ENCODE measurements at regions not wholly inside any gene's neighbourhood (a gene's known extent, or its start where the extent isn't known, plus 50 kb on each side); places are given as distances from the start of the nearest gene placed in this dataset.
"Not testable (repeated sequence)": the region's sequence is repeated elsewhere in the genome, so short reads cannot be mapped to it uniquely, and the experiment has no call there.

DNA sequence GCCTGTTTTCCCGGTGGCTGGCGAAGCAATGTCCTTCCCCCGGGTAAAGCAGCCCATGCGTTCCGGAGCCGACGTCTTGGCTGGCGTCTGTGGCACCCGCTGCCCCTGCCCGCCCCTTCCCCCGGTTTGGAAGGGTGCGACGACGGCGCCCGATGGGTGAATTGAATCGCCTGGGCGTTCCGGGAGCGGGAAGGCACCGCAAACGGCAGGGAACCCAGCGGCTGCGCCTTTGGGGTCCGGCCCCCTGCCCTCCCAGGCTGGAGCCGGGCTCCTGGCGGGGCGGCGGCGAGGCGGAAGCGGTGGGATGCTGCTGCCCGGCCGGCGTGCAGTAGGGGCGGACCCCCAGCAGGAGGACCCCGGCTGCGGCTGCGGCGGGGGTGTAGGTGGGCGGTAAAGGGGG is 123.6 kb upstream of the RHOU start:
- not testable (repeated sequence) for DNase-seq

DNA sequence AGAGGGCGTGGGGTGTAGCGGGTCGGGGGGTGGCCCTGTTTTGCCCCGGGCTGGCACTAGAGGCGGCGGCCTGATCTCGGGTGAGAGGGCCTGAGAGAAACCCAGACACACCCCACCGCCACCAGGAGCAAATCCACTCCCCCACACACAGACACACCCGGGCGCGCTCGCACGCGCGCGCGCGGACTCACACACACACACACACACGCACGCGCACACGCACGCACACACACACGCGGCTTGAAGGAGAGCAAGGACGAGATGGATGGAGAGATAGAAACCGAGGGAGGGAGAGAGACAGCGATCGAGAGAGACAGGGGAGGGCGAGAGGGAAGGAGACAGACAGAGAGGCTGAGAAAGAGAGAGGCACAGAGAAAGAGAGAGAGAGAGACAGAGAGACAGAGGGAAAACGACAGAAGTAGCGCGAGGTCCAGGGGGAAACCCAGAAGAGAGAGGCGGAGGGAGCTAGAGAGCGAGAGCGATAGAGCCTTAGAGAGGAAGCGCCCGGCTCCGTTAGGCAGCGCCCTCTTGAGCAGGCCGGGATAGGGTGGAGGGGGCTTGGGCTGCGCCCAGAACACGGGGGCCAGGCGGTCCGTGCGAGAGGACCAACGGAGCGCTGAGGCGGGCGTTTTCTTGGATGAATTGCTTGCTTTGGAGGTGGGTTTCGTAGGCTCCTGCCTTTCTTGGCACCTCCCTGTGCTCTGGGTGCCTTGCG is 113.1 kb upstream of the RHOU start:
- DNase-seq: not testable (repeated sequence)

DNA sequence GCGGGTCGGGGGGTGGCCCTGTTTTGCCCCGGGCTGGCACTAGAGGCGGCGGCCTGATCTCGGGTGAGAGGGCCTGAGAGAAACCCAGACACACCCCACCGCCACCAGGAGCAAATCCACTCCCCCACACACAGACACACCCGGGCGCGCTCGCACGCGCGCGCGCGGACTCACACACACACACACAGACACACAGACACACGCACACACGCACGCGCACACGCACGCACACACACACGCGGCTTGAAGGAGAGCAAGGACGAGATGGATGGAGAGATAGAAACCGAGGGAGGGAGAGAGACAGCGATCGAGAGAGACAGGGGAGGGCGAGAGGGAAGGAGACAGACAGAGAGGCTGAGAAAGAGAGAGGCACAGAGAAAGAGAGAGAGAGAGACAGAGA is 108.8 kb upstream of the RHOU start:
- DNase-seq: not testable (repeated sequence)

DNA sequence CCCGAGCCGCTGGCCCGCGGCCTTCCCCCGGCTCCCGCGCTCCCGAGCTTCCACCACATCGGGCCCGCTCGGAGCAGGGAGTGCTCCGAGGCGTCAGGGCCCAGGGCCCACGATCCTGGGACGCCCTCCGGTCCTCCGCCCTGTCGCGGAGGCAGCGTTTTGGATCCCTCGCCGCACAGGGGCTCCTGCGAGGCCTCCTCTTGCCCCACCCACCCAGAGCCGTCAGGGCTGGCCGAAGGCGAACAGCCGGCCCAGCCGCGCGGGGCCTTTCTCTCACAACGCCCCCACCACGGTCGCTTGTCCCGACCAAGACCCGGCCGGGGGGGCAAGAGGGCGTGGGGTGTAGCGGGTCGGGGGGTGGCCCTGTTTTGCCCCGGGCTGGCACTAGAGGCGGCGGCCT is 102.4 kb upstream of the RHOU start:
- DNase-seq: not testable (repeated sequence)

DNA sequence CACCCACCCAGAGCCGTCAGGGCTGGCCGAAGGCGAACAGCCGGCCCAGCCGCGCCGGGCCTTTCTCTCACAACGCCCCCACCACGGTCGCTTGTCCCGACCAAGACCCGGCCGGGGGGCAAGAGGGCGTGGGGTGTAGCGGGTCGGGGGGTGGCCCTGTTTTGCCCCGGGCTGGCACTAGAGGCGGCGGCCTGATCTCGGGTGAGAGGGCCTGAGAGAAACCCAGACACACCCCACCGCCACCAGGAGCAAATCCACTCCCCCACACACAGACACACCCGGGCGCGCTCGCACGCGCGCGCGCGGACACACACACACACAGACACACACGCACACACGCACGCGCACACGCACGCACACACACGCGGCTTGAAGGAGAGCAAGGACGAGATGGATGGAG is 100.0 kb upstream of the RHOU start:
- not testable (repeated sequence) for DNase-seq

DNA sequence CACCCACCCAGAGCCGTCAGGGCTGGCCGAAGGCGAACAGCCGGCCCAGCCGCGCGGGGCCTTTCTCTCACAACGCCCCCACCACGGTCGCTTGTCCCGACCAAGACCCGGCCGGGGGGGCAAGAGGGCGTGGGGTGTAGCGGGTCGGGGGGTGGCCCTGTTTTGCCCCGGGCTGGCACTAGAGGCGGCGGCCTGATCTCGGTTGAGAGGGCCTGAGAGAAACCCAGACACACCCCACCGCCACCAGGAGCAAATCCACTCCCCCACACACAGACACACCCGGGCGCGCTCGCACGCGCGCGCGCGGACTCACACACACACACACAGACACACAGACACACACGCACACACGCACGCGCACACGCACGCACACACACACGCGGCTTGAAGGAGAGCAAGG is 97.8 kb upstream of the RHOU start:
- DNase-seq: not testable (repeated sequence)

DNA sequence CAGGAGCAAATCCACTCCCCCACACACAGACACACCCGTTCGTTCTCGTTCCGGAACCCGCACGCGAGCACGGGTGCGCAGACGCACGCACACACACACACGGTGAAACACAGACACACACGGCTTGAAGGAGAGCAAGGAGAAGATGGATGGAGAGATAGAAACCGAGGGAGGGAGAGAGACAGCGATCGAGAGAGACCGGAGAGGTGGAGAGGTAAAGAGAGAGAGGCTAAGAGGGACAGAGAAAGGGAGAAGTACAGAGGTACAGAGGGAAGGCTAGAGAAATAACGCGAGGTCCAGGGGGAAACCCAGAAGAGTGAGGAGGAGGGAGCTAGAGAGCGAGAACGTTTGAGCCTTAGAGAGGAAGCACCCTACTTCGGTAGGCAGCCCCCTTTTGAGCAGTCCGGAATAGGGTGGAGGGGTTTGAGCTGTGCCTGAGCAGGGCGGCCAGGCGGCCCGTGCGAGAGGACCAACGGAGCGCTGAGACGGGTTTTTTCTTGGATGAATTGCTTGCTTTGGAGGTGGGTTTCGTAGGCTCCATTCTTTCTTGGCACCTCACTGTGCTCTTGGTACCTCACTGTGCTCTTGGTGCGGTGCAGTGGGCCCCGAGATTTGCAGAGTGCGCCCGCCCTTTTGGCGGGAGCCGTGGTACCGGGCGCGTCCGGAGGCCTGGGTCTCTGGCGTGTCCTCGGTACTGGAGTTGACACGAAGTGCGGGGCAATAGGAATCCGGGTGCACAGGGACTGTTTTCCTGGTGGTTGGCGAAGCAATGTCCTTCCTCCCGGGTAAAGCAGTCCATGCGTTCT is 88.4 kb upstream of the RHOU start:
- DNase-seq: no peak

DNA sequence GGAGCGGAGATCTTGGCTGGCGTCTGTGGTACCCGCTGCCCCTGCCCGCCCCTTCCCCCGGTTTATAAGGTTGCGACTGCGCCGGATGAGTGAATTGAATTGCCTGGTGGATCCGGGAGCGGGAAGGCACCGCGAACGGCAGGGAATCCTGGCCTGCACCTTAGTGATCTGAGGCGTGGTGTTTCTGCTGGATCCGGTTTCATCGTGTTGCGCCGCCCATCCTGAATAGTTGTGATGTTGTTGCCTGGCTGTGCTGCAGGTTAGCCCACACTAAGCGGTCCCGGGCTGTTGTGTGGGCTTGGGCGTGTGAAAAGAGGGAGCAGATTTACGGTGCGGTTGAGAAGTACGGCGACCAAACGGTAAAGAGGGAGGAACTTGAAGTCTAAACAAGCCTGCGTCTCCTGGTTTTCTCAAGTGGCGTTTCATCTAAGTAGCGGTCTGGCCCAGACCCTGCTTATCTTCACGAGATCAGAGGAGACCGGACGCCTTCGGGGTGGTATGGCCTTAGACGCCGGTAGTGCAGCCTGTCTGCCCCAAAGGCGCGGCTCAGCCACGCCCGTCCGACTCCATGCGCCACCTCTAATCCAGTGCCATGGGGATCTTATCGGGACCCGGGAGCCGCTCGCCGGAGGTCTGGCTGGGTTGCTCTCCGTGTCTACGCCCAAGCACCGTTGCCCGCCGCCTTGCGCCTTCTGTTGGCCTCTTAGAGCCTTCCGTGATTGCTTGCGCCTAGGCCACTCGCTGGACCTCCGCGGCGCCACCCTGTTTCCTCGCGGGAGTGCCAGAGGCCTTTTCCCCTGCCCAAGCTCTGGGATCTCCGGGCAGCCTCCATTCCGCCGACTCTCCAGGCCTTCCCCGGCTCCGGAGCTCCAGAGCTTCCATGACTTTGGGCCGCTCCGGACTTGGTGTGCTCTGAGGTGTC is 87.5 kb upstream of the RHOU start:
- DNase-seq: no peak

DNA sequence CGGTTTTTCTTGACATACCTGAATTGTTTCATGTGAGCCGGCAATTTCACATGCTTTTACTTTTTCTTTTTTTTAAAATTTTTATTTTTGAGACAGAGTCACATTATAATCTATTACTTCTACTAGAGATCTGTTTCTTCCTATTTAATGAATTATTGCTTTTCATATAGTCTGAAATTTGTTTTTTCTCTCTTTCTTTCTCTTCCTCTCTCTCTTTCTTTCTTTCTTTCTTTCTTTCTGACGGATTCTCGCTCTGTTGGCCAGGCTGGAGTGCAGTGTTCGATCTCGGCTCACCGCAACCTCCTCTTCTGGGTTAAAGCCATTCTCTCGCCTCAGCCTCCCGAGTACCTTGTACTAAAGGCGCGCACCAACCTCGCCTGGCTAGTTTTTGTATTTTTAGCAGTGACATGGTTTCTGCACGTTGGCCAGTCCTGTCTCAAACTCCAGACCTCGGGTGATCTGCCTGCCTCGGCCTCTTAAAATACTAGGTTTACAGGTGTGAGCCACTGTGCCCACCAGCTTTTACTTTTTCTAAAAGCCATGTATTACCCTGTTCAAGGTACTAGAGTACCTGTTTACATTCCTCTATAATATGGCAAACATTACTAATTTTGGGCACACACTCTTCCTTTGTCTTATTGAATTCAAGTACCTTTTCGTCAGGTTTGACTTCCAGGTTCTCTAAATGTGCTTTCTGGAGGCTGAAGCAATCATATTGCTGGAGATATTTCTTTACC is 86.5 kb upstream of the RHOU start:
- DNase-seq: no peak

DNA sequence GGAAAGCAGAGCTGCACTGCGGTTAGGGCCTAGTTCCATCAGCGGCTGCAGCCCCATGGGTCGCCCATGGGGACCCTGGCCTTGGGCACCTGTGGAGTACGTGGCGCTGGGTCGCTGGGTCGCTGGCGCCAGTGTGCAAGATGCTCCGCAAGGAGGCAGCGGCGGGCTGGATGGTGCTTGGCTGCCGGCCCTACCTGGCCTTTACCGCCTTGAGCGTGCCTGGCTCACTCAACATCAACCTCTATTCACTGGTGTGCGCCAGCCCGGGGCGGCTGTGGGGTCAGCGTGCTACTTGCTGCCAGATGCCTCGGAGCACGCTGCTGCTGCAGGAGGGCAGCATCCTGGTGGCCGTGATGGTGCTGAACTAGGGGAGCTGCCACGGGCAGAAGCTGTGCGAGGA is 85.1 kb upstream of the RHOU start:
- no peak for DNase-seq

DNA sequence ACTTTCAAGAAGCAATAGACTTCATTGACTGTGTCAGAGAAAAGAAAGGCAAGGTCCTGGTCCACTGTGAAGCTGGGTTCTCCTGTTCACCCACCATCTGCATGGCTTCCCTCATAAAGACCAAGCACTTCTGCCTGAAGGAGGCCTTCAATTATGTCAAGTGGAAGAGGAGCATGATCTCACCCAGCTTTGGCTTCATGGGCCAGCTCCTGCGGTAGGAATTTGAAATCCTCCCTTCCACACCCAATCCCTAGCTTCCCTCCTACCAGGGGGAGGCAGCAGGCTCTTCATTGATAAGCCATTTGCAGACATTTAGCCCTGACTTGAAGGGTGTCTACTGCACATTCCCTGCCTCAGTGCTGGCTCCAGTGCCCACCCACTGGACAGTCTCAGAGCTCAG is 84.3 kb upstream of the RHOU start:
- DNase-seq: no peak

DNA sequence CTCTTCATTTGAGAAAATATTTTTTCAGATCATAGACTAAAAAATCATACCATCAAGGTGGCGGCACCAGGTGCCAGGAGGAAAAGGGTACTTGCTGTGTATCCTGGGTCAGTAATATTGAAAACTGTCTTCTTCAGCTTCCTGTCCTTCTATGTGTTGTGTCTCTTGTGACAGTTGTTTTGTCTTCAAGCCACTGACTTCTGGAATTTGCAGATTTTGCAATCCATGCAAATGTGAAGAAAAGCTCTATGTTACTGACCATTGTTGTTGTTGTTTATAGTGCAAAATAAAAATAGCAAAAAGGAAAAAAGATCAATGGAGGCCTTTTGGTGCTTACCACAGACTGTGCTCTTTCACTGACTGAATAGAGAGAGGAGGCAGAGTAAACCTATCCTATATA is 83.2 kb upstream of the RHOU start:
- no peak for DNase-seq

DNA sequence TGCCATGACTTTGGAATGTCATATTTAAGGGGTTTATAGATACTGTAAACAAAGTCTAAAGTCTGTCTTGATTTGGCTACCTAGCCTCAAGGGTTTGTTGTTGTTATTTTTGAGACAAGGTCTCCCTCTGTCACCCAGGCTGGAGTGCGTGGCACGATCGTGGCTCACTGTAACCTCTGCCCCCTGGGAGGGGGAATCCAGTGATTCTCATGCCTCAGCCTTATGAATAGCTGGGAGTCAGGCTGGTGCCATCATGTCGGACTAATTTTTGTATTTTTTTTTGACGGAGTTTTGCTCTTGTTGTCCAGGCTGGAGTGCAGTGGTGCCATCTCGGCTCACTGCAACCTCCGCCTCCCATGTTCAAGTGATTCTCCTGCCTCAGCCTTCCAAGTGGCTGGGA is 82.2 kb upstream of the RHOU start:
- DNase-seq: not testable (repeated sequence)

DNA sequence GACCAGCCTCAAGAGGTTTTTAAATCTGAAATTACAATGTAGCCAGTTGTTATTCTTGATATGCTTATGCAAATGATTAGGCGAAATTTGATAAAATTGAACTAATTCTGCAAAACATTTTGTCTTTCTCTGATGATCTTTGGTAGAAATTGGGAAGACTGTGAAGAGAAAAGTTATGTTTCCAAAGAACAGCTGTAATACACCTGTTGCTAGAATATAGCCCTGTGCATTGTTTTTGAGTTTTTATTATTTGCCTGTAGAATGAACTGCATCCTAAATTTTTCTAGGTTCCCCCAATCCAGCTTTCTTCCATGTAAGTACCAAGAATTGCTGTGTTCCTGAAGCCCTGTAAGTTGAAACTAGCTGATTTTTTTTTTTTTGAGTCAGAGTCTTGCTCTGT is 81.5 kb upstream of the RHOU start:
- DNase-seq: no peak

DNA sequence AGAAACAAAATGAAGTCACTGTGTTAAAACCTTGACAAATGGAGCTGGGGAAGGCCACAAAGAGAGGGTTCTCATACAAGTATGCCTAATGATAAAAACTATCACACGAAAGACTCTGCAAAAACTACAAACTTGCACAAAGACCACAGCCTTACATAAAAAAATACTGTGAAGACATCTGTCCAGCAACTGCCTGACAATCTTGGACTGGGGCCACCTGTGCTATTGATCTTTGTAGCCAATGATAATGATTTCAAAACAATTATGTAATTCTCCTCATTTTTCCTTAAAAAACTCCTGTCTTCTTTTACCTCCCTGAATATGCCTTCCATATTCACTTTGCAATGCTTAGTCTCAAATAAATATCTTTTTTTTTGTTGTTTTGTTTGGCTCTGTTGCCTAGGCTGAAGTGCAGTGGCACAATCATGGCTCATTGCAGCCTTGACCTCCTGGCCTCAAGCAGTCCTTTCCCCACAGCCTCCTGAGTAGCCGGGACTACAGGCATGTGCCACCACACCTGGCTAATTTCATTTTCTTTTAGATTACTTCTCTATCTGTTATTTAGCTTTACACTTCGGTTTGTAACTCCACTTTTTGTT is 79.4 kb upstream of the RHOU start:
- no peak for DNase-seq

DNA sequence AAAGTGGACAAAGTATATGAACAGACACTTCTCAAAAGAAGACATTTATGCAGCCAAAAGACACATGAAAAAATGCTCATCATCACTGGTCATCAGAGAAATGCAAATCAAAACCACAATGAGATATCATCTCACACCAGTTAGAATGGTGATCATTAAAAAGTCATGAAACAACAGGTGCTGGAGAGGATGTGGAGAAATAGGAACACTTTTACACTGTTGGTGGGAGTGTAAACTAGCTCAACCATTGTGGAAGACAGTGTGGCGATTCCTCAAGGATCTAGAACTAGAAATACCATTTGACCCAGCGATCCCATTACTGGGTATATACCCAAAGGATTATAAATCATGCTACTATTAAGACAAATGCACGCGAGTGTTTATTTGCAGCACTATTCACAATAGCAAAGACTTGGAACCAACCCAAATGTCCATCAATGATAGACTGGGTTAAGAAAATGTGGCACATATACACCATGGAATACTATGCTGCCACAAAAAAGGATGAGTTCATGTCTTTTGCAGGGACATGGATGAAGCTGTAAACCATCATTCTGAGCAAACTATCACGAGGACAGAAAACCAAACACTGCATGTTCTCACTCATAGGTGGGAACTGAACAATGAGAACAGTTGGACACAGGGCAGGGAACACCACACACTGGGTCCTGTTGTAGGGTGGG is 73.1 kb upstream of the RHOU start:
- not testable (repeated sequence) for DNase-seq

DNA sequence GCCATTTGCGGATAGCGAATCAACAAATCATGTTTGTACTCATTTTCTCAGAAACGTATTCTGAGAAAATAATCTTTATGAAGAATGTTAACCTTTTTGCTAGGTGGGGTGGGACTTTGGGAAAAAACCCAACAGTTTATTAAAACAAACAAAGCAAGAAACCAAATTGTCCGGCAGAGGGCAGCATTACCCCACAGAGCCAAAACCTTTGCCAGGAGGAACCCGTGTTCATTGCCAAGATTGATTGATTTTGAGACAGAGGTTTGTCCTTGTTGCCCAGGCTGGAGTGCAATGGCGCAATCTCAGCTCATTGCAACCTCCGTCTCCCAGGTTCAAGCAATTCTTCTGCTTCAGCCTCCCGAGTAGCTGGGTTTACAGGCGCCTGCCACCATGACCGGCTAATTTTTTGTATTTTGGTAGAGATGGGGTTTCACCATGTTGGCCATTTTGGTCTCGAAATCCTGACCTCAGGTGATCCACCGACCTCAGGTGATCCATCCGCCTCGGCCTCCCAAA is 70.8 kb upstream of the RHOU start:
- peak; percentile 85 for DNase-seq

DNA sequence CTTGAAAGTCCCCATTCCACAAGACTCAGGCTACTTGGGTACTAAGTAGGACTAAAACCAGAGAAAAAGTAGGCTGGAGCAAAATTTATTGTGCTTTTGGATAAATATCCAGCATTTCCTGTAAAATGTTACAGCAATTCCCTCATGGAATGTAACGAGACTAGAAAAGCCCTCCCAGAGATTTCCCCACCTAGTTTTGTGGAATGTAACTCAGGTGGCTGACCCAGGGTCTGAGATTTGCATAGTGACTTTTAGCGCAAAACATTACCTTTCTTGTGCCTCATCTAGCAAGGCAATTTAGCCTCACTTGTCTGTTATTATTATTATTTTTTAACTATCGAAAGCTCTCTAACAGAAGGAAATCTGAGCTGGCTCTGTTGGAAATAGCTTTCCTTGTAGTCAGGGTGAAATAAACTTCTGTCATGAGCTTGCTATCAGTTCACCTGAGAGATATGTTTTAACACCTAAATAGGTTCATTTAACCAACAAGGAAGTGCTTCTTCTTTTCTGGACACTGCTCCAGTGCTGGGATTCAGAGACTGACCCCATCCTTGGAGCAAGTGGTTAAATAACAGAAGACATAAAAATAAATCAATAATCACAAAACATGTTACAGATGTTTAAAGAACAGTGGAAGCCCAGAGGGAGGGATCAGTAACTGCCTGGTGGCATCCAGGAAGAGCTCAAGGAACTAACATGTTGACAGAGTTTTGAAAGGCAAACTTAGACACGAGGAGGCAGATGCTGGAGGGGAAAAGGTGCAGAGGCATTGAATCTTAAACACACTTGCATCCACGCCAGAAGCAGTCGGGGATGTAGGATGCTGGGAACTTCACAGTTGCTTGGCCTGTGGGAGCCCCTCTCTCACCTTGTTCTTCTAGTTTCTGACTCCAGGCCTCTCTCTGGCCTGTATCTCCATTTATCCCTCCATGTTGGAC is 68.3 kb upstream of the RHOU start:
- DNase-seq: no peak

DNA sequence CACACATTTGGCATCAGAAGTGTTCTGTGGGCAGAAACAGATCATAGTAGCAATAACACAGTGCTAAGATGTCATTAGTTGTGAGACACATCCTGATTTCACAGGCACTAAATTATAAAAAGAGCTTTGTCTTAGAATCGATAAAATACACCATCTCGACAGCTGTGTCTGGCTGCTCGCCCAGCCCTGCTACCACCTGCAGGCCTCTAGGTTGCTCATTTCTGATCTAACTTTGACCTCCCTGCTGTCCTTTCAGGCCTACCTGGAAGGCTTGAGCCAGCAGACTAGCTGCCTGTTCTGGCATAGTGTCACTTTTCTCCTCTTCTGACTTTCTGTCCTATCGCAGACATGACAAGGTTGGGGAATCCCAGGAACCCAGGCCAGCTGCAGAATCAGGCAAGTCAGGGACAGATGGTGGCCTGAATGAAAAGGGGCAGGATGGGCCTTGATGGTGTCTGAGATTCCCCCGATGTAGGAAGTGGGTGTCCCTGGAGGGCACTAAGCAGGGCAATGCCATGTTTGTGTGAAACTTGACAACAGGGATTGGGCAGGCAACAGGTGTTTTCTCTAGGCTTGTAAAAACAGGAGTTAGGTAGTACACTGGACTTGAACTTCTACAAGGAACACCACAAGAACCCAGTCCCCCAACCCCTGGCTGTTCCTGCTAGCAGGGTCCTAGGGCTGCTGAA is 66.6 kb upstream of the RHOU start:
- DNase-seq: no peak

DNA sequence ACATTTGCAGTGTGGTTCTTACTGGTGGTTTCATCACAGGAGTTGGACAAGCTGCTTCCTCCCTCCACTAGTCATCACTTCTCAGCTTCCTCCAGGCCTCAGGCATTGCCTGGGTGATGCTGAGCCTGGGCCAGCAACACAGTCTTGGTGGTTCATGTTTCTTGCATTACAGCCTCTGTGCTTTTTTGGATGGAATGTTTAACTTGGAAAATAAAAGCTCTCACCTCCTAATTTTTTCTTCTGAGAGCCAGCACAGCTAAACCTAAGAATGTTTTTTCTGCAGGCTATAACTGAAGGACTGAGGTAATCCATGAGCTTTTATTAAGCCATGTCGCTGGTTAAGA is 66.1 kb upstream of the RHOU start:
- DNase-seq: no peak
